Mononuclear cell (primary cell): ENCODE measurements at regions not wholly inside any gene's neighbourhood (a gene's known extent, or its start where the extent isn't known, plus 50 kb on each side); places are given as distances from the start of the nearest gene placed in this dataset.

ENCODE experiments used
- H3K27me3 ChIP-seq: 2 replicates; pipeline ENCODE4 v1.6.0; 2011; ENCODE audit warnings: low read length, control low read depth; ENCODE audit not compliant: insufficient read depth
- H3K4me1 ChIP-seq: 2 replicates; pipeline ENCODE4 v1.5.1; 2011; ENCODE audit warnings: mild to moderate bottlenecking, low read length, control low read depth; ENCODE audit not compliant: insufficient read depth
- H3K4me3 ChIP-seq: 2 replicates; pipeline ENCODE4 v1.5.1; 2011; ENCODE audit warnings: mild to moderate bottlenecking, low read length, moderate library complexity
- H3K9me3 ChIP-seq: 2 replicates; pipeline ENCODE4 v1.5.1; 2011; ENCODE audit warnings: low read depth, mild to moderate bottlenecking, control low read depth, low read length

GRCh38 chr11:11069841-11070835, 212.3 kb upstream of the ZBED5 start:
- Histone ChIP-seq H3K27me3 (no peaks in the 10 kb centered on the region), H3K9me3 (no peaks in the 10 kb centered on the region), H3K4me1 (no peaks in the 10 kb centered on the region), H3K4me3 (no peak overlapping the region)

- Histone ChIP-seq H3K27me3 (no peaks in the 10 kb centered on the region), H3K4me1 (no peaks in the 10 kb centered on the region), H3K4me3 (no peak overlapping the region), H3K9me3 (no peaks in the 10 kb centered on the region)
These were observed 210.3 kb upstream of the ZBED5 start for GRCh38 chr11:11068113-11068512.

GRCh38 chr11:11065396-11065795, 207.5 kb upstream of the ZBED5 start:
- H3K27me3 ChIP-seq: no peaks in the 10 kb centered on the region
- H3K9me3 ChIP-seq: no peaks in the 10 kb centered on the region
- no peaks in the 10 kb centered on the region for H3K4me1 ChIP-seq
- H3K4me3 ChIP-seq: no peak overlapping the region

- H3K4me3 ChIP-seq: no peak overlapping the region
These were observed 199.6 kb upstream of the ZBED5 start for GRCh38 chr11:11057472-11057854.

GRCh38 chr11:11056749-11057471, 199.1 kb upstream of the ZBED5 start:
- Histone ChIP-seq H3K4me1 (no peaks in the 10 kb centered on the region), H3K4me3 (no peak overlapping the region), H3K27me3 (peaks cover 6% of the 10 kb centered on the region), H3K9me3 (no peaks in the 10 kb centered on the region)

More at GRCh38 chr11:11057472-11057854, 199.6 kb upstream of the ZBED5 start:
- Histone ChIP-seq H3K4me1 (no peaks in the 10 kb centered on the region), H3K9me3 (no peaks in the 10 kb centered on the region), H3K27me3 (peaks cover 4% of the 10 kb centered on the region)

GRCh38 chr11:11056316-11056715, 198.5 kb upstream of the ZBED5 start:
- no peak overlapping the region for H3K4me3 ChIP-seq
- peaks cover 6% of the 10 kb centered on the region for H3K27me3 ChIP-seq
- H3K9me3 ChIP-seq: no peaks in the 10 kb centered on the region
- H3K4me1 ChIP-seq: no peaks in the 10 kb centered on the region

GRCh38 chr11:11047851-11048610, 190.2 kb upstream of the ZBED5 start:
- H3K4me3 ChIP-seq: no peak overlapping the region
- no peaks in the 10 kb centered on the region for H3K4me1 ChIP-seq
- no peaks in the 10 kb centered on the region for H3K9me3 ChIP-seq
- peaks cover 4% of the 10 kb centered on the region for H3K27me3 ChIP-seq

- no peaks in the 10 kb centered on the region for H3K9me3 ChIP-seq
- H3K27me3 ChIP-seq: peaks cover 2% of the 10 kb centered on the region
- no peak overlapping the region for H3K4me3 ChIP-seq
- no peaks in the 10 kb centered on the region for H3K4me1 ChIP-seq
These were observed 188.9 kb upstream of the ZBED5 start for GRCh38 chr11:11046781-11047180.

- no peaks in the 10 kb centered on the region for H3K9me3 ChIP-seq
- H3K4me1 ChIP-seq: no peaks in the 10 kb centered on the region
- H3K4me3 ChIP-seq: no peak overlapping the region
- peaks cover 1% of the 10 kb centered on the region for H3K27me3 ChIP-seq
These were observed 187.5 kb upstream of the ZBED5 start for GRCh38 chr11:11045156-11045930.

- Histone ChIP-seq H3K4me1 (no peaks in the 10 kb centered on the region), H3K27me3 (no peaks in the 10 kb centered on the region), H3K9me3 (no peaks in the 10 kb centered on the region), H3K4me3 (no peak overlapping the region)
These were observed 186.4 kb upstream of the ZBED5 start for GRCh38 chr11:11044137-11044855.

- H3K27me3 ChIP-seq: no peaks in the 10 kb centered on the region
- no peaks in the 10 kb centered on the region for H3K4me1 ChIP-seq
- H3K4me3 ChIP-seq: no peak overlapping the region
- no peaks in the 10 kb centered on the region for H3K9me3 ChIP-seq
These were observed 185.9 kb upstream of the ZBED5 start for GRCh38 chr11:11043721-11044120.

GRCh38 chr11:11039208-11039965, 181.5 kb upstream of the ZBED5 start:
- Histone ChIP-seq H3K27me3 (no peaks in the 10 kb centered on the region), H3K9me3 (no peaks in the 10 kb centered on the region), H3K4me3 (no peak overlapping the region)

GRCh38 chr11:11038782-11039181, 180.9 kb upstream of the ZBED5 start:
- Histone ChIP-seq H3K4me3 (no peak overlapping the region), H3K27me3 (no peaks in the 10 kb centered on the region), H3K4me1 (no peaks in the 10 kb centered on the region), H3K9me3 (no peaks in the 10 kb centered on the region)

More at GRCh38 chr11:11039208-11039965, 181.5 kb upstream of the ZBED5 start:
- no peaks in the 10 kb centered on the region for H3K4me1 ChIP-seq
